Ureter (tissue), 1 donor: ENCODE measurements at regions not wholly inside any gene's neighbourhood (a gene's known extent, or its start where the extent isn't known, plus 50 kb on each side); places are given as distances from the start of the nearest gene placed in this dataset.

Experiments used
- DNase-seq: peaks from one replicate; pipeline ENCODE4 v3.0.0-alpha.2; 2020; ENCODE audit warnings: low spot score
- donor health status: DM: yes; HTN: yes; CAD: no.

GRCh38 chr9:16954040-16954439 is 83.6 kb upstream of the BNC2 start:
- no peak for DNase-seq

- DNase-seq = no peak
Observed at GRCh38 chr9:16951502-16951901, 81.0 kb upstream of the BNC2 start.

GRCh38 chr9:16950051-16950450 is 79.6 kb upstream of the BNC2 start:
- DNase-seq = no peak

- DNase-seq = no peak
Observed at GRCh38 chr9:16930578-16930977, 60.1 kb upstream of the BNC2 start.

GRCh38 chr9:16928179-16928945 is 57.9 kb upstream of the BNC2 start:
- no peak for DNase-seq

- DNase-seq = no peak
Observed at GRCh38 chr9:16925426-16925825, 55.0 kb upstream of the BNC2 start.

GRCh38 chr9:16924311-16924915 is 53.9 kb upstream of the BNC2 start:
- no peak for DNase-seq

- DNase-seq = no peak
Observed at GRCh38 chr9:16921855-16922254, 51.4 kb upstream of the BNC2 start.
